SKM-1 (cell line): ENCODE measurements at regions not wholly inside any gene's neighbourhood (a gene's known extent, or its start where the extent isn't known, plus 50 kb on each side); places are given as distances from the start of the nearest gene placed in this dataset.
"Not testable (repeated sequence)": the region's sequence is repeated elsewhere in the genome, so short reads cannot be mapped to it uniquely, and the experiment has no call there.

Source experiments
- DNase-seq: peaks from one replicate; lab custom pipeline; 2025; ENCODE audit not compliant: unreplicated experiment; lab: John Stamatoyannopoulos, UW

DNA sequence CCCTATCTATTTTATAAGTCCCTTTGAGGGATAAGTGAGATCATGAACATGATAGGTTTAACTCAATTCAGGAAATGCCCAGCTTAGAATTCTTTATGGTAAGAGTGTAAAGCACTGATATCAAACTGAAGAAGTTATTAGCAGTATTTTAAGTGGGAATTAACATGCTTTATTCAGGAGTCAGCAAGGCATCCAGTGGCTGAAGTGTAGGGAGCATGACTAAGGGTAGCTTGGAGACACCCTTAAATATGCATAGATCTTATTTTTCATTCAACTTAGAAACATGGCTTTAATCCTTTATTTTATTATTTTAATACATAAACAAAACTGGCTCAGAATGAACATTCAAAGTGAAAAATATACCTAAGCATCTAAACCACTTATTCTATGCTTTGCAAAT is 158.3 kb upstream of the LPP start:
- no peak for DNase-seq

DNA sequence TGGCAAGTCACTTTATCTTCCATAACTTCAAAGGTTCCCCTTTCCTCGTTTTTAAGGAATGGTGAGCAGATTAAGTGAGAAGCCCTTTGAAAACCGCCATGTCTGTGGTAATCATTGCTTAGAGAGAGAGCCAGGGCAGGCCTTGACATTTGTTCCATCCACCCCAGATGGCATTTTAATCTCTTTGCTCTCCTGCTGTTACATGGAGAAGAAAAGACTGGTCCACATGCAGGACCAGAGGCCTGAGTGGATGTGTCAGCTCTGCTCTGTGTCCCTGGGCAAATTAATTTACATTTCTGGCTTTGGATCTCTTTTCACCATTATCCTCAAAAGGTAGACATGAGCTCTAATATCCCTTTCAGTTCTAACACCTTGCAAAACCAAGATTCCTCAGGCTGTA is 157.3 kb upstream of the LPP start:
- no peak for DNase-seq

DNA sequence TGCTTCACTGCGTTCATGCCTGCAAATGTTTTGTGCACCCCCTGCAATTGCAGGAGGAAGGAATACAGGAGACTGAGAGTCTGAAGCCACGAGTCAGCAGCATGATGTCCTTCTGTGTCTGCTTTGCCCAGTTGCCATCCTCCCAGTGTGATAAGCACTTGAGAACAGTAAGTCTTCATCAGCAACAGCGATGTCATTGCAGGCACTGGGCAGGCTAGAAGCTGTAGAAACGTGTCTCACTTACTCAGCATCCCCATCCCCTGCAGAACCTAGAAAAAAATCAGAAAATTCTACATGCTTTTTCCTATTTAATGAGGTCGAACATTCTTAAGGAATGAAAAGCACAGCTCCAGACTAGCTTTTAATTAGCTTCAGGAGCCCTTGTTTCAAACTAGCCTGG is 156.5 kb upstream of the LPP start:
- DNase-seq, result no peak

DNA sequence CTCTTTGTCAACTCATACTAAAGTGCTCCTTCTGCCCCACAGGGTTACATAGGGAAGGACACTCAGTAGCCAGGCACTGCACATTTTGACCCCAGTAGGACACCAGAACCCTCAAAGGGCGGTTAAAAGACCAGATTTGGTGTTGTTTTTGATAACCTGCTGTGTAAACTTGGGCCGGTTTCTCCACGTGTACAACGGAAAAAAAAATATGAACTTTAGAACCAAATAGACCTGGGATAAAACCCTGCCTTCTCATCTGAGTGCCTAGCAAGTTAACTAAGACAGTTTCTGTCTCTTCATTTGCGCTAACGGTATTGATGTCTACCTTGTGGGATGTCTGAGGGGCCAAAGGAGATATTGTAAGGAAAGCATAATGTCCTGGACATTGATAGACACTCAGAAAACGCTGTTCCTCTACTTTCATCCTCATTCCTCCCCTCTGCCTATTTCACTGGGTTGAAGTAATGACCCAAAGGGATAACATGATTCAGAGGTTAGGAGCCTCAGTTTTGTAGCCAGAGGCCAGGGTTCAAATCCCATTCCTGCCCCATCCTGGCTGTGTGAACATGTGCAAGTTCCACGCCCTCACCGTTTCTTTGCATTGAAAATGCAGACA is 155.9 kb upstream of the LPP start:
- DNase-seq, result no peak

DNA sequence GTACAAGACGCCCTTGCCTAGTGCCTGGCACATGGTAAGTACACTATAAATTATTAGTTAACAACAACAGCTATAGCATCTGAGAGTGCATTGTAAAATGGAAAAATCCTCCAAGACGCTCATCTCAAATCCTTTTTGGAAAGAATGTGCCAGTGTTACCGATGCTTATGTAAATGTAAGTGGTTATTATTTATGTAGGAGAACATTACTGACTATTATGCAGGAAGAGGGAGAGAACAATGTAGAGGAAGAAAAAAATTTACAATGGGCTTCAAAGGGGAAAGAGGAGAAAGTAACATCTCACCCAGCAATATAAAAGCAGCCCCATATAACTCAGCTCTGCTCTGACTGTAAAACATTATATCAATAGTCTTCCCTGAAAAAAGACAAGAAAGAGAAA is 155.3 kb upstream of the LPP start:
- DNase-seq, result no peak

DNA sequence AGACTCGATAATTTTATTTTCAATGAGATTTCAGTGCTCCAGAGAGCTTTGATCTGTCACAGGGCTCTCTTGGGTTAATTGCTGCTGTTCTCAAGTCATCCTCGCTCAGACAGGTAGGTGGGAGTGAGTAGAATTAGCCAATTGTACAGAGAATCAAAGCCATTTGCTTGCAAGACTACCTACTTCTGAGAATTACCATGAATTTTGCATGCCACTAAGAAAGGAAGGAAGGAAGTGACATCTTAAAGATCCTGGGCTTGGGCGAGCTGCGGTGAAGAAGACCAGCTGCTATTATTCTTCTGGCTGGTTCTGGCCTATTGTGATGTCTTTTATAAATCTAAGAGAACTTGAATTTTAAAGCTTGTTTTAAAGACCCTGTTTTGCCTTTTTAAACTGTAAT is 154.1 kb upstream of the LPP start:
- DNase-seq, result no peak

DNA sequence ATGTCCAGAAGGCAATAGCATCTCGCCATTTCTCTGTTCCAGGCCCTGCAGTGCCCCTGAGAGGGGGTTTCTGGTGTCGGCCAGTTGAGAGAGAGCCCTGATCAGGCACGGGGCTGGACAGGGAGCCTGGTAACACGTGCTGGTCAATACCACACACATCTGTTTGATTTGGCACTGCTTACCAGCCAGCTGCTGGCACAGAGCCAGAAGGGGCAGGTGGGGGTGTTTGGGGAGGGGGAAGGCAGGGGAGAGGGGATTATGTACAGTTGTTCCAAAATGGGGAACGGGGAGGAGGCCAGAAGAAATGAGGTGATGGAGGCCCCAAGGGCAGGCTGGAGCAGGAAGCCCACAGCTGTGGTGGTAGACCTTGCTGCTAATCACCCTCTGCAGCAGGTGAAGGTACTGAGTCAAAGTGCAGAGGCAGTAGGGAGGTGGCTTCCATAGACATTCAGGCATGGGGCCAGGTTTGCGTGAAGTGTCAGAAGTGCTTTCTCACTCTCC is 153.5 kb upstream of the LPP start:
- DNase-seq, result no peak

DNA sequence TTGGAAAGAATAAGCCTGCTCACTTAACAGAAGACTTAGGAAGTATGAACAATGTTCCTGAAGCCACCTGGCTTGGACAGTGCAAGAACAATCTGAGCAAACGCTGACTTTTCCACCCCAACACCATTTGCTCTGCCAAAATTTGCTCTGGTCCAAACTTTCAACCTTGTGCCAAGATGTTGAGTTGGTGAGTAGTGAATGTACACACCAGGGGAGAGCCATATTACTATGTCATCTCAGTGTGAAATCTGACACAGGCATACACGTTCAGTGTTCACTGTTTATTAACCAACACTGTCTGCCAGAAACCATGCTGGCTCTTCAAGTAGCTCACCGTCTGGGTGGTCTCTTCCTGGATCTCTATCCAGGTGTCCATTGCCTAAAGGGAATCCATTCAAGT is 152.9 kb upstream of the LPP start:
- no peak for DNase-seq

DNA sequence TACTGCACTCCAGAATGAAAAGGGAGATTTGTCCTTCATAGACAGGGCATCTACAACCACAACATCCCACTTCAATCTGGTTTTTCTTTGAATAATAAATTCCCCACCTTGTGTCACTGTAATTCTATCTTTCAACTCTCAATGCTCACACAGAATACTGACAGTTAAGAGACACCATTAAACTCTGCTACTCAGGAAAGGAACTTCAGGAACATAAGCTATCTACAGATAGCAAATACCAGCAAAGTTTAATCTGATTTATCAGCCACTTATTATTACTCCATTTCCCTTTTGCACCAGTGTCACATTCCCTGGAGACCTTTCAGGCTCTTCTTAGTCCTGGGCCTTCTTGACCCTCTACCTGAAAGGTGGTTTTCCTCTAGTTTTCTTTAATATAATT is 152.0 kb upstream of the LPP start:
- DNase-seq, result no peak

DNA sequence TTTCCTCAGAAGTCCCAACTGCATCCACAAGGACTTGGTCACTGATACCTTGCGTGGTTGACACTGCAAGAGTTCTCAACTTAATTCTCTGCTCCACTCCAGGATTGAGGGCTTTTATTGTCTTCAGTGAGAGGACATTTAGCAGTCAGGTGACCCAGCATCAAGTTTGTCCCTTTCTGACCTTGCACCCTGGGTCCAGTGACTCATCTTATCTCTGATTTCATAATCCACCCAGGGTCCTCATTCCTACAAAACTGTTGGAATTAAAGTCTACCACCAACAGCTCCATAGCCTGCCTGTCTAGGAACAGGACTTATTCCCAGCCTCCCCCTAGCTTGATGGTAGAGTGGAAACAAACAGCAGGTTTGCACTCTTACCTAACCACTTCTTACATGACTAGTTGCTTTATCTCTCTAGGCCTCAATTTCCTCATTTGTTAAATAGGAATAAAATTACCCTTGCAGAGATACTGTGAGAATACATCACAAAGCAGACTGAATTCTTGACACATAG is 151.3 kb upstream of the LPP start:
- no peak for DNase-seq

DNA sequence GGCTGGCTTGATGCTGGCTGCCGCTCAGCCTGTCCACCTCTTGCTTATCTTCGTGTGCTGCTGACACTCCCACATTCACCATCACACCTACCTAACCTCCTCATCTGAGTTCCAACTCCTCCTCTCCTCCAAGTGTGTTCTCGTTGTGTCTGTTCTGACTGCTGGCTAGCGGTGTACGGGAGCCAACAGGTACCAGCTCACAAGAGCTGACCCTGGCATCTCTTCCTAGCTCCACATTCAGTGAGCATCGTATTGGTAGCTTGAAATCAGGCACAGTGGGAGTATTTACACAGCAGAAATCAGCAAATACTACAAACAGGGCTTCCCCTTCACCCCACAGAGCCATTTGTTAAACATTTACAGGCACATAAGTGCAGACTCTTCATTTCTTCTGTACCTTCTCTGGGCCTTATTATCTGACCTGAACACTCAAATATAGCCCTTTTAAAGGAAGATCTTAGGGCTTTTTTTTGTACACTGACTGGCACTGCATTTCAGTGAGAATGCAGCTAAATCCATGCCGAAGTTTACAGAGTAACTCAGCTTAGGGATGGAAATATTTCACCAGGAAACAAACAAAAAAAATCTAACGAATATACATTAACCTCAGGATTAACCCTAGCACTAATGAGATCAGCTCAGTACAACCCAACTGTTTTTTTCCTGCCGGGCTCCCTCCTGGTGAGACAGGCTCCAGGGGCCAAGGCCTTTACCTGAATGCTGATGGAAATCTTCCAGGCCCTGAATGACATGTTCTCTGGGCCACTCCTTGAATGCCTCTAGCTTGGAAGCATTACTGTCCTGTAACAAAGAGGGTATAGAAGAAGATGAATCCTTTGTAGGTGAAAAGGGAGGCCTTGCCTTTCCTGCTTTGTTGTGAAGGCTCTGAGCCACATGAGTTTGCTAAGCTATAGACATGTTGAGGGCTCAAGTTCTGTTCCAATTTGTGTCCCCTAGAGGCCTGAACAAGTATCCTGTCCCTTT is 150.5 kb upstream of the LPP start:
- no peak for DNase-seq

DNA sequence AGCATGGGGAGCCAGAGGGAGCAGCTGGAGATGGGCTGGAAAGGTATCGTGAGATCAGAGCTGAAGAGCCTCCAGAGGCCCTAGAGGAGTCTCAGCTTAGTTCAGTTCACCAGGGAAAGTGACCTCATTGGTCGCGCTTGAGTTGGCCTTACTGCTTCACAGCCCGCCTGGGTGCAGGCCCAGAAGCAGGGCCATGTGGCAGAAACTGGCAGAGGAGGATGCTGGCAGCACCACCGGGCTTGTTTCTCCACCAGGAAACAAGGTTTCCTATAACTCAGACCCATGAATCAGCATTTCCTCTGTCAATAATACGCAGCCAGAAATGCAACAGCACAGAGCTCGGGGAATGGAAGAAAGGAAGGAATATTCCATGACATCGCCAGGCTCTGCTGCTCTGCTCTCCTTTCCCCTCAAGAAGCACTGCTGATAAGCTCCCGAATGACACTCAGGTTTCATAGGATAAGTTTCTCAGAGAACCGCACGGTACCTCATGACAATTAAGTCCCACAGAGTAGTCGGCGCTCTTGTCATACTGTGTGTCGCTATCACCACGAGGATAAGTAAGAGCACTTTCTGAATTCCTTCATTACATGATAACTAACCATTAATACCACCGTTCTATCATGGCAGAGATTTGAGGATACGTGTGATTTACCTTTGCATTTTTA is 147.1 kb upstream of the LPP start:
- no peak for DNase-seq

DNA sequence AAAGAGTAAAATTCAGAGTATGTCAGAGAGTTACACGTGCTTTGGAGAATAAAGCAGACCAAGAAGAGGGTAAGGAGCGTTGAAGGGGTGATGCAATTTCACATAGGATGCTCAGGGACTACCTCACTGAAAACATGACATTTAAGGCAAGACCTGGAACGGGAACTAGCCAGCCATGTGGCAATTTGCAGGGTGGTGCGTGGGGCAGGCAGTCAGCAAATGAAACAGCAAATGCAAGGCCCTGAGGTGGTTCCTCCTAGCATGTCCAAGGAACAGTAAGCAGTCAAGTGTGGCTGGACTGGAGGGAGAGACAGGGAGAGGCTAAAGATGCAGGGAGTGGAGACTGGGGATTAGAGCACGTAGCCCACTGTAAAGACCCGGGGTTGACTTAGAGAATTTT is 146.1 kb upstream of the LPP start:
- peak; percentile 29 for DNase-seq

DNA sequence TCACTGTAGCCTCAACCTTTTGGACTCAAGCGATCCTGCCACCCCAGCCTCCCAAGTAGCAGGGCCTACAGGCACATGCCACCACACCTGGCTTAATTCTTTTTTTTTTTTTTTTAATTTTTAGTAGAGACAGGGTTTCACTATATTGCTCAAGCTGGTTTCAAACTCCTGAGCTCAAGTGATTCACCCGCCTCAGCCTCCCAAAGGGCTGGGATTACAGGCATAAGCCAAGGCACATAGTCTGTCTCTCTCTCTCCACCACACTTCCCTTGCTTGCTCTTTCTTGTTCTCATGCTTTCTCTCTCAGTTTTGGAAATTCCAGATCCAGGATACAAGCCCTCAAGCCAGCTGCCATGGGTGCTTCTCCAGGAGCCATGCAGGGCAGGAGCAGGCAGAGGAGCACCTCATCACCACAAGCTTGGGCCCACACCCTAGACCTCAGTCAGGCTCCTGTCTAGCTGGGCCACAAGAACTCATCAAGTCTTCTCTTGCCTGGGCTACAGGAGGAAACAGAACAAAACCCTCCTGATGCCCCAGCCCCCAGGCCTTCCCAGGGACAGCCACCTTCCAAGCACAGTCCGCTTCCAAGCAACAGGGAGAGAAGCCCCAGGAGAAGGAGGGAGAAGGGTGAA is 145.3 kb upstream of the LPP start:
- no peak for DNase-seq

DNA sequence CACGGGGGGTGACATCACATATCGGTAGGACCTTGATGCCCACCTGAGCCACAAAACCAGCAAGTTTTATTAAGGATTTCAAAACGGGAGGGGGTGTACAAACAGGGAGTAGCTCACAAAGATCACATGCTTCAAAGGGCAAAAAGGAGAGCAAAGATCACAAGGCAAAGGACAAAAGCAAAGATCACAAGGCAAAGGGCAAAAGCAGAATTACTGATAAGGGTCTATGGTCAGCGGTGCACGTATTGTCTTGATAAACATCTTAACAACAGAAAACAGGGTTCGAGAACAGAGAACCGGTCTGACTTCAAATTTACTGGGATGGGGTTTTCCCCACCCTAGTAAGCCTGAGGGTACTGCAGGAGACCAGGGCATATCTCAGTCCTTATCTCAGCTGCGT is 143.5 kb upstream of the LPP start:
- no peak for DNase-seq

DNA sequence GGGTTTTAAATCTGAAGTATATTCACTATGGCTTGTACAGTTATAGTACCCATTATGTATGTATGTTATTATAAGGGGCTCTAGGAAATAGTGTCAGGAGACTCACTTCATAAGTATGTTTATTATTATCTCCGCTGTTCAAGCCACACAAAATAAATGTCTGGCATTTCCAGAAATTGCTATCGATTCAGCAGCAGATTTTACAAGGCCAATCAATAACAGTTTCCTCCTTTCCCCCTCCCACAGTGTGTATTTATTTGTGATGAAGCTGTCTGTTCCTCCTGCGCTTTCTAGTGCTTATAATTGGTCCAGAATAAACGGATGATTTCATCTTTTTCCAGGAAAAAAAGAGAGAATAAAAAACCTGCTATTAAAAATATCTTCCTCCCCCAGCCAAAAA is 134.2 kb upstream of the LPP start:
- DNase-seq, result no peak

DNA sequence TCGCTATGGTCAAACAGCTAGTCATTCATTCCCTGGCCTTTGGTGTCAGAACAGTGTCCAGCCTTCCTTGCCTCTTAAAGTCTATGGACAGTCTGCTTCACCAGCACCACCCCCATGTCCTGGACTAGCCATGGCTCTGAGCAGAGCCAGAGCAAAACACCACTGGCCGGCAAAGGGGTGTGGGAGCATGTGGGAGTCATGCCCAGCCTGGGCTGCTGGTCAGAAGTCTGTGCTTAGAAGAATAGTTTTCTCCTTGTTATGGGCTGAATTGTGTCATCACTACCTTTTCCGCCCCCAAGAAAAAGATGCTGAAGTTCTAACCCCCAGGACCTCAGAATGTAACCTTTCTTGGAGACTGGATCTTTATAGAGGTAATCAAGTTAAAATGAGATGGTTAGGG is 132.9 kb upstream of the LPP start:
- no peak for DNase-seq

DNA sequence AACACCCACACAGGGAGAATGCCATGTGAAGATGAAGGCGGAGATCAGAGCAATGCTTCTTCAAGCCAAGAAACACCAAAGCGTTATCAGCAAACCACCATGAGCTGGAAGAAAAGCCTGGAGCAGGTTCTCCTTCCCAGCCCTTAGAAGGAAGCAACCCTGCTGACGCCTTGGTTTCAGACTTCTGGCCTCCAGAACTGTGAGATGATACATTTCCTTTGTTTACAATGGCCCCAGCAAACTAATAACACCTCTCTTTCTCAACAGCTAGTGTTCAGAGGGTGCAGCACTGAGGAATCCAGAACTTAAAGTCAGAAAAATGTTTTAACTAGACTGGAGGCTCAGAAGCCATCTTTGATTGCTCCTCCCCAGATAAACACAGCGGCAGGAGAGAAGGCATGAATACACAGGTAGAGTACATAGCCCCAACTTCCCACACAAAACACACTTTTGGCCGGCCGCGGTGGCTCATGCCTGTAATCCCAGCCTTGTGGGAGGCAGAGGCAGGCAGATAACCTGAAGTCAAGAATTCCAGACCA is 132.4 kb upstream of the LPP start:
- no peak for DNase-seq

DNA sequence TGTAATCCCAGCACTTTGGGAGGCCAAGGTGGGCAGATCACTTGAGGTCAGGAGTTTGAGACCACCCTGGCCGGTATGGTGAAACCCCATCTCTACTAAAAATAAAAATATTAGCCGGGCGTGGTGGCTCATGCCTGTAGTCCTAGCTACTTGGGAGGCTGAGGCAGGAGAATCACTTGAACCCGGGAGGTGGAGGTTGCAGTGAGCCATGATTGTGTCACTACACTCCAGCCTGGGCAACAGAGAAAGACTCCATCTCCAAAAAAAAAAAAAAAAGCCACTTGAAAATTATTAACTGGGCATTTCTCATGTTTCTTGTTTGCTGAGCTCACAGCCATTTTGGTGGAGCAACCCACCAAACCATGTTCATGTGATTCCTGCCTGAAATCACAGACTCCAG is 131.1 kb upstream of the LPP start:
- not testable (repeated sequence) for DNase-seq

DNA sequence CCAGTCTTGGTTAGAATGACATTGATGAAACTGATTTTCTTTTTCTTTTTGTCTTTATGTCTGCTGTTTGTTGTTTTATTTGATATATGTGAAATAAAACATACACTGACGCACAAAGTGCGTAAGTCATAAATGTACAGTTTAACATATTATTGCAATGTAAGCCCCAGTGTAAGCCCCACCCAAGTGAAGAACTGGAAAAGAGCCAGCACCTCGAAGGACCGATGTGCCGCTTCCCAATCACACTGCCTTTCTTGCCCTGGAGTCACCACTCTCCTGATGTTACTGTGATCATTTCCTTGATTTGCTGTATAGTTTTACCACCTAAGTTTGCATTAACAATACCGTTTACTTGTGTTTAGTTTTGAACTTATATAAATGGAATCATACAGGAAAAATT is 128.4 kb upstream of the LPP start:
- no peak for DNase-seq
